HepG2 (cell line): ENCODE measurements at regions not wholly inside any gene's neighbourhood (a gene's known extent, or its start where the extent isn't known, plus 50 kb on each side); places are given as distances from the start of the nearest gene placed in this dataset.

ENCODE experiments used
- ATAC-seq: fragments of 200-7000 bp; cut with Tn5 transposase; 3 replicates; pipeline ENCODE4 v1.9.1; 2020; ENCODE audit warnings: mild to moderate bottlenecking, moderate library complexity
- BruUV-seq: library from RNA; stranded (reverse); fragments of 400-500 nt; replicated peaks from 2 replicates; lab custom pipeline; 2021; lab: Mats Ljungman, UMichigan
- CTCF ChIA-PET: fragments of 300-600 bp; formaldehyde crosslinking; extraction: SDS; loops from one replicate; lab custom pipeline; 2021; ENCODE audit warnings: low total read pairs, inconsistent platforms, low intra/inter-chr PET ratio; lab: Yijun Ruan, JAX
- POLR2A ChIA-PET: fragments of 350-600 bp; sonication (Branson Sonifier 250); formaldehyde crosslinking; loops from one replicate; lab custom pipeline; 2020; ENCODE audit warnings: antibody characterized with exemption, inconsistent platforms; lab: Yijun Ruan, JAX
- DNase-seq: peaks from one replicate; pipeline ENCODE4 v3.0.0-alpha.2; 2015; ENCODE audit warnings: low spot score
- FAIRE-seq: peaks from 3 replicates; lab custom pipeline; 2011; peaks lifted over from hg19 to GRCh38; lab: Jason Lieb, UNC
- H2AFZ ChIP-seq: one replicate; pipeline ENCODE4 v1.6.1; 2011; ENCODE audit warnings: low read length, inconsistent platforms
- H3K27ac ChIP-seq: fragments of 300-600 bp; 3 replicates; pipeline ENCODE4 v1.8.0; 2011; ENCODE audit warnings: mixed run types, mild to moderate bottlenecking, mixed read lengths, low read length, inconsistent platforms; ENCODE audit not compliant: insufficient read depth; ENCODE audit errors: extremely low read length
- H3K27me3 ChIP-seq, 2 experiments: fragments of 200-600 bp in 1 of 2; 2 replicates in 1 of 2; 3 replicates in 1 of 2; pipeline versions ENCODE4 v1.6.0 to v1.8.0; 2011; ENCODE audit warnings: low read length in 2 of 2, mild to moderate bottlenecking in 2 of 2, moderate library complexity in 2 of 2, inconsistent platforms in 1 of 2; ENCODE audit not compliant: insufficient read depth in 2 of 2, control insufficient read depth in 1 of 2
- H3K36me3 ChIP-seq, 2 experiments: fragments of 200-600 bp in 1 of 2; replicated peaks in 1 of 2; 2 replicates in 1 of 2; 3 replicates in 1 of 2; pipeline versions ENCODE4 v1.5.1 to v1.8.0; 2011; ENCODE audit warnings: low read length in 2 of 2, inconsistent platforms in 1 of 2; ENCODE audit not compliant: insufficient read depth in 2 of 2, control insufficient read depth in 1 of 2
- H3K4me1 ChIP-seq: 2 replicates; pipeline ENCODE4 v1.5.1; 2012; ENCODE audit warnings: low read length, inconsistent platforms; ENCODE audit not compliant: insufficient read depth
- H3K4me2 ChIP-seq: 2 replicates; pipeline ENCODE4 v1.6.0; 2011; ENCODE audit warnings: low read depth, low read length, inconsistent platforms
- H3K4me3 ChIP-seq, 3 experiments: fragments of 200-600 bp in 1 of 3; sonication (generic), shearing (Covaris generic) in 1 of 3; replicated peaks in 1 of 3; 2 replicates each; pipeline ENCODE4 v1.5.1; 2011 to 2016; ENCODE audit warnings: low read length in 3 of 3, inconsistent platforms in 2 of 3, low read depth in 2 of 3, mild to moderate bottlenecking in 2 of 3, control low read depth in 1 of 3, mixed read lengths in 1 of 3; ENCODE audit not compliant: insufficient read depth in 1 of 3
- H3K79me2 ChIP-seq: one replicate; pipeline ENCODE4 v1.6.1; 2011; ENCODE audit warnings: low read length, inconsistent platforms; ENCODE audit not compliant: insufficient read depth
- H3K9ac ChIP-seq: 2 replicates; pipeline ENCODE4 v1.6.0; 2011; ENCODE audit warnings: mild to moderate bottlenecking, low read depth, low read length, inconsistent platforms; ENCODE audit not compliant: insufficient read depth
- H3K9me3 ChIP-seq: 2 replicates; pipeline ENCODE4 v1.5.1; 2012; ENCODE audit warnings: mild to moderate bottlenecking, low read length
- H4K20me1 ChIP-seq: 2 replicates; pipeline ENCODE4 v1.6.0; 2011; ENCODE audit warnings: inconsistent platforms, mild to moderate bottlenecking, low read length, moderate library complexity; ENCODE audit not compliant: insufficient read depth
- ARNTL ChIP-seq: sonication (generic); formaldehyde crosslinking; IDR thresholded peaks from 2 replicates; pipeline ENCODE4 v1.4.0; 2020; ENCODE audit warnings: mild to moderate bottlenecking, missing genetic modification reagents
- ATRX ChIP-seq: sonication (generic); formaldehyde crosslinking; IDR thresholded peaks from 2 replicates; pipeline ENCODE4 v1.4.0; 2020; ENCODE audit warnings: missing genetic modification reagents, borderline replicate concordance
- HNRNPK ChIP-seq: fragments of 200-400 bp; formaldehyde crosslinking; IDR thresholded peaks from 2 replicates; pipeline ENCODE4 v1.6.1; 2018; ENCODE audit warnings: low read length, low read depth, moderate library complexity, mild to moderate bottlenecking; ENCODE audit not compliant: poor library complexity, severe bottlenecking
- HOXA3 ChIP-seq: sonication (generic); formaldehyde crosslinking; IDR thresholded peaks from 2 replicates; pipeline ENCODE4 v1.5.0; 2020; ENCODE audit warnings: missing genetic modification reagents
- KMT2B ChIP-seq: IDR thresholded peaks from 2 replicates; pipeline ENCODE4 v1.6.1; 2016; ENCODE audit warnings: missing genetic modification reagents, missing compliant biosample characterization
- MYPOP ChIP-seq: sonication (generic); formaldehyde crosslinking; IDR thresholded peaks from 2 replicates; pipeline ENCODE4 v1.8.1; 2023; ENCODE audit warnings: mild to moderate bottlenecking, moderate library complexity, missing genetic modification reagents
- RXRA ChIP-seq: sonication (generic); formaldehyde crosslinking; IDR thresholded peaks from 2 replicates; pipeline ENCODE4 v1.5.1; 2020; ENCODE audit warnings: missing genetic modification reagents
- ZFX ChIP-seq: sonication (generic); formaldehyde crosslinking; IDR thresholded peaks from 2 replicates; pipeline ENCODE4 v1.4.0; 2020; ENCODE audit warnings: mild to moderate bottlenecking, low read depth, missing genetic modification reagents, moderate library complexity
- ZNF615 ChIP-seq: sonication (generic); formaldehyde crosslinking; IDR thresholded peaks from 2 replicates; pipeline ENCODE4 v1.5.0; 2020; ENCODE audit warnings: mild to moderate bottlenecking, missing genetic modification reagents, borderline replicate concordance
- WGBS: methylation state at CpG from one replicate; pipeline ENCODE4 v1.1.6; 2017; ENCODE audit warnings: low lambda C conversion rate; 5-methylcytosine and 5-hydroxymethylcytosine counted together
- in situ Hi-C: cut with HindIII; loops from 2 replicates; pipeline ENCODE4 v1.10.0; 2017; ENCODE audit warnings: low pct_unique_long_range_greater_than_20kb; ENCODE audit not compliant: extremely low pct_ligation_motif_present
- intact Hi-C: fragments of 100-400 bp; cut with micrococcal nuclease; formaldehyde crosslinking; loops from one replicate; pipeline ENCODE4 v1.10.0; 2022; ENCODE audit not compliant: unreplicated experiment

- no peak for TF ChIP-seq RXRA (CRISPR knock-in tag)
- TF ChIP-seq, all 625 proteins: peak for 0
- FAIRE-seq: no peak
- H3K9ac ChIP-seq: no peak overlapping the region
- 31% methylated on average over 2 of the region's 2 CpGs for WGBS
- ChIA-PET POLR2A (no interaction called here), CTCF (no interaction called here)
- in situ Hi-C loops (no loop called here), intact Hi-C loops (no loop called here)
- H3K4me2 ChIP-seq: no peak overlapping the region
- no peaks in the 10 kb centered on the region for H3K27me3 ChIP-seq
- no peaks in the 10 kb centered on the region for H3K36me3 ChIP-seq
- no peaks in the 10 kb centered on the region for H3K79me2 ChIP-seq
- no peak overlapping the region for H3K4me3 ChIP-seq
- no peak for DNase-seq
- H3K9me3 ChIP-seq: no peaks in the 10 kb centered on the region
- H2AFZ ChIP-seq: no peak overlapping the region
- no peak for ATAC-seq
- no TSS peak for BruUV-seq
- H4K20me1 ChIP-seq: no peaks in the 10 kb centered on the region
- no peaks in the 10 kb centered on the region for H3K4me1 ChIP-seq
- H3K27ac ChIP-seq: no peak overlapping the region
These were observed 697.5 kb downstream of the INHBA start for GRCh38 chr7:41005374-41005901.

DNA sequence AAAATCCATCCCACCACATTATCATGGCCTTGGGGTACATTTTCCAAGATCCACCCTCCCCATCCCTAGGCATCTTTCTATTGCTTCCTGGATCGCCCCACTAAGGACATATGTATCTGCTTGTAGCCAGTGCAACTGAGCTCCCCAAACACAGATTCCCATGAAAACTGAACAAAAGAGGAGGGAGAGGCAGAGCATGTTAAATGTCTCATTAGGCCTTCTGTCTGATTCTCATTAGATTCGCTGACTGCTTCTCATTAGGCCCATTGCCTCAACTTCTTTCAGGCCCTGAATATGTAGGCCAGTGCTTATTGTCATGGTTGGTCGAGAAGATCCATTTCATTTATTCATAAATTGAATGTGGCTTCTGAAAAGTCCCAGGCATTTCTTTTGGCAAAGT is 698.9 kb downstream of the INHBA start:
- intact Hi-C loops: no loop called here
- TF ChIP-seq ARNTL (CRISPR knock-in tag): no peak
- no peak for TF ChIP-seq MYPOP (CRISPR knock-in tag)
- no peak for TF ChIP-seq HNRNPK
- no peak for TF ChIP-seq HOXA3
- TF ChIP-seq ATRX: no peak
- TF ChIP-seq KMT2B (CRISPR knock-in tag): no peak
- no peak for TF ChIP-seq ZFX (CRISPR knock-in tag)
- no peak for TF ChIP-seq ZNF615
- TF ChIP-seq, all 625 proteins: peak for 0
- H3K27ac ChIP-seq: no peak overlapping the region
- H3K36me3 ChIP-seq: no peaks in the 10 kb centered on the region
- in situ Hi-C loops: no loop called here
- DNase-seq (no peak), ATAC-seq (no peak), FAIRE-seq (no peak)
- no peaks in the 10 kb centered on the region for H3K9me3 ChIP-seq
- no peaks in the 10 kb centered on the region for H3K27me3 ChIP-seq
- 31% methylated on average over 3 of the region's 3 CpGs for WGBS
- no peaks in the 10 kb centered on the region for H4K20me1 ChIP-seq
- no peaks in the 10 kb centered on the region for H3K79me2 ChIP-seq
- H3K4me3 ChIP-seq: no peak overlapping the region
- no peak overlapping the region for H2AFZ ChIP-seq
- H3K4me1 ChIP-seq: no peaks in the 10 kb centered on the region
- POLR2A ChIA-PET: no interaction called here
- no peak overlapping the region for H3K4me2 ChIP-seq
- BruUV-seq: no TSS peak
- CTCF ChIA-PET: no interaction called here
- H3K9ac ChIP-seq: no peak overlapping the region
